GM12875 (cell line): ENCODE measurements at regions not wholly inside any gene's neighbourhood (a gene's known extent, or its start where the extent isn't known, plus 50 kb on each side); places are given as distances from the start of the nearest gene placed in this dataset.

Experiments
- H3K4me3 ChIP-seq: one replicate; pipeline ENCODE4 v1.5.1; 2011; ENCODE audit warnings: low read depth, low read length, control low read depth
- TF ChIP-seq, protein P1 (sequence below): IDR thresholded peaks from 2 replicates; pipeline ENCODE4 v1.5.1; 2011; ENCODE audit warnings: low read depth, mild to moderate bottlenecking, control low read depth, inconsistent platforms, low read length, moderate library complexity, borderline replicate concordance; ENCODE audit not compliant: insufficient read depth

DNA sequence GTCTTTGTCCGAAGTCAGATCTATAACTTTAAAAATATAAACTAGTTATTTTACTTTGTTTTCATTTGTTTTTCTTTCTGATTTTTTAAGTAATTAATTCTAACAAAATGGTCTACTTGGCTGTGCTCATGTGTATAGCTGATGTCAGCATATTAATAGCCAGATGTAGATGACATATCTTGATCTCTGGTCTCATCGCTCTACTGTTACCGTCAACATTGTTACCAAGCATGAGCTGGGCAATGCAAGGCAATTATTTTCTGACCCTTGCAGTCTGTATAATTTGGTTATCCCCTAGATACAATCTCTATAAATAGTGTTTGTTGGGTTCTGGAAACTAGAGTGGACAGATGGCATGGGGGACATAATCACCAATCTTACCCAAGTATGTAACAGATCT is 151.6 kb upstream of the PTPRK start:
- TF ChIP-seq, protein P1, sequence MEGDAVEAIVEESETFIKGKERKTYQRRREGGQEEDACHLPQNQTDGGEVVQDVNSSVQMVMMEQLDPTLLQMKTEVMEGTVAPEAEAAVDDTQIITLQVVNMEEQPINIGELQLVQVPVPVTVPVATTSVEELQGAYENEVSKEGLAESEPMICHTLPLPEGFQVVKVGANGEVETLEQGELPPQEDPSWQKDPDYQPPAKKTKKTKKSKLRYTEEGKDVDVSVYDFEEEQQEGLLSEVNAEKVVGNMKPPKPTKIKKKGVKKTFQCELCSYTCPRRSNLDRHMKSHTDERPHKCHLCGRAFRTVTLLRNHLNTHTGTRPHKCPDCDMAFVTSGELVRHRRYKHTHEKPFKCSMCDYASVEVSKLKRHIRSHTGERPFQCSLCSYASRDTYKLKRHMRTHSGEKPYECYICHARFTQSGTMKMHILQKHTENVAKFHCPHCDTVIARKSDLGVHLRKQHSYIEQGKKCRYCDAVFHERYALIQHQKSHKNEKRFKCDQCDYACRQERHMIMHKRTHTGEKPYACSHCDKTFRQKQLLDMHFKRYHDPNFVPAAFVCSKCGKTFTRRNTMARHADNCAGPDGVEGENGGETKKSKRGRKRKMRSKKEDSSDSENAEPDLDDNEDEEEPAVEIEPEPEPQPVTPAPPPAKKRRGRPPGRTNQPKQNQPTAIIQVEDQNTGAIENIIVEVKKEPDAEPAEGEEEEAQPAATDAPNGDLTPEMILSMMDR = no peak
- no peak overlapping the region for H3K4me3 ChIP-seq

GRCh38 chr6:128667339-128667858 is 147.0 kb upstream of the PTPRK start:
- TF ChIP-seq, protein P1 = no peak
- no peak overlapping the region for H3K4me3 ChIP-seq

DNA sequence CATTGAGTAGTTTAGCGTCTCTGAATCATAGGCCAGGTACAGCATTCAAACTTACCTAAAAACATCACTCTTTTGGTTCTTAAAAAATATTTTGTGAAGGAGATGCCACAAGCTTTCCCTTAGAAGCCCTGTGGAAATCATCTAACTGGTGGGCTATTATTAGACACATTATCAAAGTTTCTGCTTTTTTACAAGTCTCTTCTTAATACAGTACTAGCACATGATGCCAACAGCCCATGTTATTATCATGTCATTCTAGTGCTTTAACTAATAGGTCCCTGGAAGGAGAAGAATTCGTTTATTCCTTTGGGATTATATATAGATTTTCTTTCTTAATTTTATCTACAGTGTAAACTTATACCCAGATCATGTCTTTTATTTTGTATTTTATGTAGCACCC is 146.0 kb upstream of the PTPRK start:
- H3K4me3 ChIP-seq = no peak overlapping the region
- TF ChIP-seq, protein P1 = no peak

GRCh38 chr6:128663238-128663637 is 142.8 kb upstream of the PTPRK start:
- no peak overlapping the region for H3K4me3 ChIP-seq
- TF ChIP-seq, protein P1 = no peak

DNA sequence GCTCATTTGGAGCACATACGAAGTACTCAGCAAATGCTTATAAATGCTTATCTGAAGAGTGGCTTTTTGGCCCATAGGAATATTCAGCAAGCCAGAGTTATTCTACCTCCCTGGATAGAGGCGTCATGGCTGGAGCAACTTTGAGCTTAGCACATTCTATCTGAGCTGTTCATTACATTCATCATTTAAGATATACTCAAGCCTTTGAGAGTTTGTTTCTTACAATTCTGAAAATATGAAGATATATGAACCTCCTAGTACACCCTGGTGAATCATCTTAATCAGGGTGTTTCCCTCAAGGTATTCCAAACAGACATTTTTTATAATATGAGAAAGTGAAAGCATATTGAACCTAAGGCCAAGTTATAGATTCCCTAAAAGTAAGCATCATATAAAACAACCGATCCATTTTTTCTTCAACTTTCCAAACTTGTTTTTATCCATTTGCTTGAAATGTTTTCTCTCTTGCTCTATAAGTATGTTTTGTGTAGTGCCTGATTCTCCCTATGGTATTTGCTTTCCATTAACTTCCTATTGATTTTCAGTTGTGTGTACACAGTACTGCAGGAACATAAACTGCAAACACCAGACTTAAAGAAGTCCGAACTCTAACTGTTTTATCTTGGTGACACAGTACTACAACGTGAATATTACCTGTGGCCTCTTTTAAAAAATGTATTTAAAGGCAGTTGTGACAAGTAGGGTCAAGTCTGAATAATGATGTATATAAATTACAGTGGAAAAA is 139.7 kb upstream of the PTPRK start:
- no peak overlapping the region for H3K4me3 ChIP-seq
- TF ChIP-seq, protein P1 = no peak

DNA sequence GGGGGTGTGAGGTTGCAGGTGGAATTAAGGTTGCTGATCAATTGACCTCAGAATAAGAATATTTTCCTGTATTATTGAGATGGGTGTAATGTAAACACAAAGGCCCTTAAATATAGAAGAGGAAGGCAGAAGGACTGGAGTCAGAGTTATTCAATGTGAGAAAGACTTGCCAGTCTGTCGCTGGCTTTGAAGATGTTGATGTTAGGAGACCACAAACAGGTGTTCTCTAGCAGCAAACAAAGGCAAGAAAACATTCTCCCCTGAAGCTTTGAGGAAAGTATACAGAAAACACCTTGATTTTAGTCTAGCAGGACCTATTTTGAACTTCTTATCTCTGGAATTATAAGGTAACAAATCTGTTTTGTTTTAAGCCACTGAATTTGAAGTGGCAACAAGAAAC is 138.9 kb upstream of the PTPRK start:
- TF ChIP-seq, protein P1 = no peak
- no peak overlapping the region for H3K4me3 ChIP-seq

GRCh38 chr6:128657181-128657580 is 136.8 kb upstream of the PTPRK start:
- TF ChIP-seq, protein P1 = no peak
- no peak overlapping the region for H3K4me3 ChIP-seq
